Activated naive CD4-positive, alpha-beta T cell treated with anti-CD3 and anti-CD28 coated beads for 36 hours (primary cell): ENCODE measurements at regions not wholly inside any gene's neighbourhood (a gene's known extent, or its start where the extent isn't known, plus 50 kb on each side); places are given as distances from the start of the nearest gene placed in this dataset.
"Not testable (repeated sequence)": the region's sequence is repeated elsewhere in the genome, so short reads cannot be mapped to it uniquely, and the experiment has no call there.

Experiments
- CTCF ChIA-PET: fragments of 350-600 bp; sonication (Branson Sonifier 250); formaldehyde crosslinking; loops from one replicate; lab custom pipeline; 2021; ENCODE audit warnings: antibody characterized with exemption; lab: Charles Lee
- DNase-seq: peaks from one replicate; pipeline ENCODE4 v3.0.0-alpha.2; 2020
- H3K27ac Mint-ChIP-seq: one replicate; pipeline ENCODE4 v1.8.0; 2021; ENCODE audit warnings: mild to moderate bottlenecking, mixed read lengths
- H3K27me3 Mint-ChIP-seq: one replicate; pipeline ENCODE4 v1.8.0; 2021; ENCODE audit warnings: low read depth, mixed read lengths
- H3K36me3 Mint-ChIP-seq: one replicate; pipeline ENCODE4 v1.8.0; 2021; ENCODE audit warnings: low read depth, mixed read lengths
- H3K4me1 Mint-ChIP-seq: one replicate; pipeline ENCODE4 v1.8.0; 2021; ENCODE audit warnings: low read depth, mixed read lengths
- H3K4me3 Mint-ChIP-seq: one replicate; pipeline ENCODE4 v1.8.0; 2021; ENCODE audit warnings: mild to moderate bottlenecking, moderate library complexity, mixed read lengths
- H3K9me3 Mint-ChIP-seq: one replicate; pipeline ENCODE4 v1.8.0; 2021; ENCODE audit warnings: mixed read lengths
- intact Hi-C: fragments of 100-400 bp; cut with micrococcal nuclease; formaldehyde crosslinking; loops from one replicate; pipeline ENCODE4 v1.15.1; 2023

GRCh38 chr18:1751249-1751648 lies 820.1 kb downstream of the METTL4 start:
- Mint-ChIP-seq H3K9me3 (no peaks in the 10 kb centered on the region), H3K4me3 (no peak overlapping the region), H3K27ac (no peak overlapping the region), H3K4me1 (no peaks in the 10 kb centered on the region), H3K27me3 (no peaks in the 10 kb centered on the region), H3K36me3 (no peaks in the 10 kb centered on the region)
- intact Hi-C loops: no loop called here
- CTCF ChIA-PET: no interaction called here
- DNase-seq: no peak

GRCh38 chr18:1760901-1761300 lies 810.4 kb downstream of the METTL4 start:
- DNase-seq: no peak
- H3K4me3 Mint-ChIP-seq: no peak overlapping the region
- H3K27ac Mint-ChIP-seq: no peak overlapping the region
- H3K36me3 Mint-ChIP-seq: no peaks in the 10 kb centered on the region
- intact Hi-C loops: no loop called here
- CTCF ChIA-PET: no interaction called here
- H3K4me1 Mint-ChIP-seq: no peaks in the 10 kb centered on the region
- no peaks in the 10 kb centered on the region for H3K9me3 Mint-ChIP-seq
- no peaks in the 10 kb centered on the region for H3K27me3 Mint-ChIP-seq

- CTCF ChIA-PET: no interaction called here
These were observed 797.0 kb downstream of the METTL4 start for GRCh38 chr18:1774261-1774660.

GRCh38 chr18:1777843-1778242 lies 793.5 kb downstream of the METTL4 start:
- intact Hi-C loops: no loop called here
- no peak for DNase-seq
- CTCF ChIA-PET: no interaction called here
- Mint-ChIP-seq H3K36me3 (no peaks in the 10 kb centered on the region), H3K27ac (no peak overlapping the region), H3K4me1 (no peaks in the 10 kb centered on the region), H3K9me3 (no peaks in the 10 kb centered on the region), H3K27me3 (no peaks in the 10 kb centered on the region), H3K4me3 (no peak overlapping the region)

More at GRCh38 chr18:1774261-1774660, 797.0 kb downstream of the METTL4 start:
- intact Hi-C loops: no loop called here
- no peak overlapping the region for H3K4me3 Mint-ChIP-seq
- H3K9me3 Mint-ChIP-seq: no peaks in the 10 kb centered on the region
- no peaks in the 10 kb centered on the region for H3K4me1 Mint-ChIP-seq
- no peaks in the 10 kb centered on the region for H3K27me3 Mint-ChIP-seq
- no peaks in the 10 kb centered on the region for H3K36me3 Mint-ChIP-seq
- DNase-seq: no peak
- no peak overlapping the region for H3K27ac Mint-ChIP-seq

GRCh38 chr18:1778496-1779178 lies 792.7 kb downstream of the METTL4 start:
- no peak for DNase-seq
- Mint-ChIP-seq H3K4me1 (no peaks in the 10 kb centered on the region), H3K27ac (no peak overlapping the region), H3K4me3 (no peak overlapping the region), H3K27me3 (no peaks in the 10 kb centered on the region), H3K36me3 (no peaks in the 10 kb centered on the region), H3K9me3 (no peaks in the 10 kb centered on the region)
- CTCF ChIA-PET: no interaction called here
- intact Hi-C loops: no loop called here

- Mint-ChIP-seq H3K4me3 (no peak overlapping the region), H3K4me1 (no peaks in the 10 kb centered on the region), H3K9me3 (no peaks in the 10 kb centered on the region), H3K27me3 (no peaks in the 10 kb centered on the region), H3K27ac (no peak overlapping the region), H3K36me3 (no peaks in the 10 kb centered on the region)
- intact Hi-C loops: no loop called here
- DNase-seq: no peak
- CTCF ChIA-PET: no interaction called here
These were observed 791.7 kb downstream of the METTL4 start for GRCh38 chr18:1779587-1779986.

- Mint-ChIP-seq H3K36me3 (no peaks in the 10 kb centered on the region), H3K27ac (no peak overlapping the region), H3K4me3 (no peak overlapping the region), H3K27me3 (no peaks in the 10 kb centered on the region), H3K9me3 (no peaks in the 10 kb centered on the region), H3K4me1 (no peaks in the 10 kb centered on the region)
- no peak for DNase-seq
- CTCF ChIA-PET: no interaction called here
- intact Hi-C loops: no loop called here
These were observed 787.2 kb downstream of the METTL4 start for GRCh38 chr18:1784113-1784512.

- H3K4me3 Mint-ChIP-seq, intact Hi-C loops, H3K27ac Mint-ChIP-seq, H3K36me3 Mint-ChIP-seq, H3K4me1 Mint-ChIP-seq, DNase-seq, CTCF ChIA-PET, H3K27me3 Mint-ChIP-seq, H3K9me3 Mint-ChIP-seq: not testable (repeated sequence)
These were observed 785.3 kb downstream of the METTL4 start for GRCh38 chr18:1785980-1786379.

GRCh38 chr18:1796636-1797035 lies 774.7 kb downstream of the METTL4 start:
- intact Hi-C loops: no loop called here
- H3K27ac Mint-ChIP-seq: no peak overlapping the region
- no peaks in the 10 kb centered on the region for H3K36me3 Mint-ChIP-seq
- DNase-seq: no peak
- no peak overlapping the region for H3K4me3 Mint-ChIP-seq
- H3K27me3 Mint-ChIP-seq: no peaks in the 10 kb centered on the region
- no peaks in the 10 kb centered on the region for H3K4me1 Mint-ChIP-seq
- H3K9me3 Mint-ChIP-seq: no peaks in the 10 kb centered on the region
- CTCF ChIA-PET: no interaction called here

- H3K4me3 Mint-ChIP-seq: no peak overlapping the region
- no peaks in the 10 kb centered on the region for H3K4me1 Mint-ChIP-seq
- intact Hi-C loops: no loop called here
- no peak overlapping the region for H3K27ac Mint-ChIP-seq
- no peaks in the 10 kb centered on the region for H3K9me3 Mint-ChIP-seq
- DNase-seq: no peak
- no peaks in the 10 kb centered on the region for H3K27me3 Mint-ChIP-seq
- CTCF ChIA-PET: no interaction called here
- H3K36me3 Mint-ChIP-seq: no peaks in the 10 kb centered on the region
These were observed 774.1 kb downstream of the METTL4 start for GRCh38 chr18:1797235-1797634.

GRCh38 chr18:1805521-1805920 lies 765.8 kb downstream of the METTL4 start:
- Mint-ChIP-seq H3K4me3 (no peak overlapping the region), H3K27me3 (no peaks in the 10 kb centered on the region), H3K4me1 (no peaks in the 10 kb centered on the region), H3K27ac (no peak overlapping the region), H3K9me3 (no peaks in the 10 kb centered on the region), H3K36me3 (no peaks in the 10 kb centered on the region)
- CTCF ChIA-PET: no interaction called here
- DNase-seq: no peak
- intact Hi-C loops: no loop called here

- Mint-ChIP-seq H3K27ac (no peak overlapping the region), H3K27me3 (no peaks in the 10 kb centered on the region), H3K9me3 (no peaks in the 10 kb centered on the region), H3K4me1 (no peaks in the 10 kb centered on the region), H3K36me3 (no peaks in the 10 kb centered on the region), H3K4me3 (no peak overlapping the region)
- CTCF ChIA-PET: no interaction called here
- intact Hi-C loops: no loop called here
- no peak for DNase-seq
These were observed 764.3 kb downstream of the METTL4 start for GRCh38 chr18:1806884-1807615.

- Mint-ChIP-seq H3K36me3 (no peaks in the 10 kb centered on the region), H3K27me3 (no peaks in the 10 kb centered on the region), H3K4me3 (no peak overlapping the region), H3K4me1 (no peaks in the 10 kb centered on the region), H3K9me3 (no peaks in the 10 kb centered on the region), H3K27ac (no peak overlapping the region)
- CTCF ChIA-PET: no interaction called here
- intact Hi-C loops: no loop called here
- DNase-seq: no peak
These were observed 760.0 kb downstream of the METTL4 start for GRCh38 chr18:1811282-1811681.
